ENCODE measurements at regions not wholly inside any gene's neighbourhood (a gene's known extent, or its start where the extent isn't known, plus 50 kb on each side); places are given as distances from the start of the nearest gene placed in this dataset.
A peak's percentile ranks its signal among the peaks of the same experiment; 100 is the strongest.
"Not testable (repeated sequence)": the region's sequence is repeated elsewhere in the genome, so short reads cannot be mapped to it uniquely, and the experiment has no call there.

- Histone ChIP-seq H3K9me3 (ENCODE audit: control insufficient read depth, insufficient read depth, low read length) (peaks cover 3% of the 10 kb centered on the region; the same call in 1 of the 2 replicates), H3K27me3 (ENCODE audit: control insufficient read depth, low read length) (no peaks in the 10 kb centered on the region), H3K36me3 (ENCODE audit: control insufficient read depth, low read length) (no peaks in the 10 kb centered on the region), H3K4me3 (ENCODE audit: low read length) (no peak overlapping the region), H3K9me2 (replicated peaks; ENCODE audit: control insufficient read depth, low read length) (no peaks in the 10 kb centered on the region), H3K4me2 (ENCODE audit: low read length) (peak overlapping the region; percentile 58), H3K27ac (ENCODE audit: low read depth, low read length) (no peak overlapping the region), H3K4me1 (ENCODE audit: control insufficient read depth, low read length) (peaks cover 38% of the 10 kb centered on the region), H3K79me2 (ENCODE audit: control insufficient read depth, low read length) (no peaks in the 10 kb centered on the region), H3F3A (ENCODE audit: control insufficient read depth, insufficient read depth) (no peaks in the 10 kb centered on the region; the same call in 1 of the 2 replicates), H4K20me1 (ENCODE audit: control insufficient read depth, insufficient read depth, low read depth, low read length) (no peaks in the 10 kb centered on the region)
- no peak for TF ChIP-seq CTCF (IDR thresholded peaks at IDR 0.05; ENCODE audit: low read depth, low read length, poor library complexity, severe bottlenecking)
- TF ChIP-seq EZH2phosphoT487 (IDR thresholded peaks at IDR 0.05; ENCODE audit: borderline replicate concordance, low read length), result no peak
These were observed 117.8 kb upstream of the ATP2B1 start for GRCh38 chr12:89826468-89826867.

- H3K9me3 ChIP-seq (ENCODE audit: control insufficient read depth, insufficient read depth, low read length), result peaks cover 3% of the 10 kb centered on the region; the same call in 1 of the 2 replicates
- H3K4me3 ChIP-seq (ENCODE audit: low read length), result peak overlapping the region; percentile 51
- peaks cover 38% of the 10 kb centered on the region for H3K4me1 ChIP-seq (ENCODE audit: control insufficient read depth, low read length)
- H4K20me1 ChIP-seq (ENCODE audit: control insufficient read depth, insufficient read depth, low read depth, low read length), result no peaks in the 10 kb centered on the region
- H3K79me2 ChIP-seq (ENCODE audit: control insufficient read depth, low read length), result no peaks in the 10 kb centered on the region
- H3F3A ChIP-seq (ENCODE audit: control insufficient read depth, insufficient read depth), result no peaks in the 10 kb centered on the region; the same call in 1 of the 2 replicates
- H3K27me3 ChIP-seq (ENCODE audit: control insufficient read depth, low read length), result no peaks in the 10 kb centered on the region
- TF ChIP-seq EZH2phosphoT487 (IDR thresholded peaks at IDR 0.05; ENCODE audit: borderline replicate concordance, low read length) (no peak), CTCF (IDR thresholded peaks at IDR 0.05; ENCODE audit: low read depth, low read length, poor library complexity, severe bottlenecking) (peak; percentile 18)
- peak overlapping the region; percentile 58 for H3K4me2 ChIP-seq (ENCODE audit: low read length)
- no peaks in the 10 kb centered on the region for H3K9me2 ChIP-seq (replicated peaks; ENCODE audit: control insufficient read depth, low read length)
- 0 out of 2 replicates have a peak overlapping the region, but pooled peaks have one; percentile 3 for H3K27ac ChIP-seq (ENCODE audit: low read depth, low read length)
- no peaks in the 10 kb centered on the region for H3K36me3 ChIP-seq (ENCODE audit: control insufficient read depth, low read length)
These were observed 117.2 kb upstream of the ATP2B1 start for GRCh38 chr12:89825591-89826449.

- peaks cover 38% of the 10 kb centered on the region for H3K4me1 ChIP-seq (ENCODE audit: control insufficient read depth, low read length)
- H3K9me2 ChIP-seq (replicated peaks; ENCODE audit: control insufficient read depth, low read length), result no peaks in the 10 kb centered on the region
- H3K4me2 ChIP-seq (ENCODE audit: low read length), result peak overlapping the region; percentile 58
- H3K36me3 ChIP-seq (ENCODE audit: control insufficient read depth, low read length), result no peaks in the 10 kb centered on the region
- H3F3A ChIP-seq (ENCODE audit: control insufficient read depth, insufficient read depth), result no peaks in the 10 kb centered on the region; the same call in 1 of the 2 replicates
- no peaks in the 10 kb centered on the region for H3K27me3 ChIP-seq (ENCODE audit: control insufficient read depth, low read length)
- H3K27ac ChIP-seq (ENCODE audit: low read depth, low read length), result no peak overlapping the region
- H3K4me3 ChIP-seq (ENCODE audit: low read length), result peak overlapping the region; percentile 51
- H3K79me2 ChIP-seq (ENCODE audit: control insufficient read depth, low read length), result no peaks in the 10 kb centered on the region
- TF ChIP-seq EZH2phosphoT487 (IDR thresholded peaks at IDR 0.05; ENCODE audit: borderline replicate concordance, low read length) (no peak), CTCF (IDR thresholded peaks at IDR 0.05; ENCODE audit: low read depth, low read length, poor library complexity, severe bottlenecking) (no peak)
- H4K20me1 ChIP-seq (ENCODE audit: control insufficient read depth, insufficient read depth, low read depth, low read length), result no peaks in the 10 kb centered on the region
- peaks cover 3% of the 10 kb centered on the region; the same call in 1 of the 2 replicates for H3K9me3 ChIP-seq (ENCODE audit: control insufficient read depth, insufficient read depth, low read length)
These were observed 116.2 kb upstream of the ATP2B1 start for GRCh38 chr12:89824822-89825221.

- H4K20me1 ChIP-seq (ENCODE audit: control insufficient read depth, insufficient read depth, low read depth, low read length); H3K4me2 ChIP-seq (ENCODE audit: low read length); H3K36me3 ChIP-seq (ENCODE audit: control insufficient read depth, low read length); H3K9me2 ChIP-seq (replicated peaks; ENCODE audit: control insufficient read depth, low read length); H3F3A ChIP-seq (ENCODE audit: control insufficient read depth, insufficient read depth); H3K9me3 ChIP-seq (ENCODE audit: control insufficient read depth, insufficient read depth, low read length); H3K79me2 ChIP-seq (ENCODE audit: control insufficient read depth, low read length); H3K27me3 ChIP-seq (ENCODE audit: control insufficient read depth, low read length); H3K27ac ChIP-seq (ENCODE audit: low read depth, low read length); H3K4me3 ChIP-seq (ENCODE audit: low read length): not testable (repeated sequence)
- peaks cover 38% of the 10 kb centered on the region for H3K4me1 ChIP-seq (ENCODE audit: control insufficient read depth, low read length)
These were observed 114.4 kb upstream of the ATP2B1 start for GRCh38 chr12:89822992-89823391.
